GM12891 (cell line): ENCODE measurements at regions not wholly inside any gene's neighbourhood (a gene's known extent, or its start where the extent isn't known, plus 50 kb on each side); places are given as distances from the start of the nearest gene placed in this dataset.

ENCODE experiments used
- POLR2A ChIP-seq: IDR thresholded peaks from 2 replicates; pipeline ENCODE4 v1.6.1; 2011; ENCODE audit warnings: low read depth, low read length, control low read depth
- POLR2AphosphoS5 ChIP-seq: IDR thresholded peaks from 2 replicates; pipeline ENCODE4 v1.6.1; 2011; ENCODE audit warnings: low read depth, low read length, control low read depth
- SPI1 ChIP-seq: IDR thresholded peaks from 2 replicates; pipeline ENCODE4 v1.6.1; 2011; ENCODE audit warnings: low read depth, low read length, control low read depth
- TAF1 ChIP-seq: IDR thresholded peaks from 2 replicates; pipeline ENCODE4 v1.6.1; 2011; ENCODE audit warnings: low read depth, low read length, control low read depth

- TF ChIP-seq POLR2AphosphoS5 (no peak), POLR2A (no peak), TAF1 (no peak), SPI1 (no peak)
These were observed 84.0 kb upstream of the ATP6AP2 start for GRCh38 chrX:40496728-40497127.
